H1 (cell line): ENCODE measurements at regions not wholly inside any gene's neighbourhood (a gene's known extent, or its start where the extent isn't known, plus 50 kb on each side); places are given as distances from the start of the nearest gene placed in this dataset.

Experiments
- CTCF ChIA-PET: fragments of 300-600 bp; sonication (Branson Sonifier 250); formaldehyde crosslinking; loops from one replicate; lab custom pipeline; 2021; ENCODE audit not compliant: partially characterized antibody; lab: Charles Lee
- POLR2A ChIA-PET: fragments of 300-600 bp; sonication (Branson Sonifier 250); formaldehyde crosslinking; loops from one replicate; lab custom pipeline; 2021; ENCODE audit warnings: inconsistent platforms; ENCODE audit not compliant: partially characterized antibody; lab: Charles Lee
- DNase-seq, 2 experiments: peaks; one replicate each; pipeline versions ENCODE4 v3.0.0 to v3.0.0-alpha.2; 2010 to 2022; ENCODE audit warnings: low spot score in 2 of 2, low read depth in 1 of 2, mixed read lengths in 1 of 2
- FAIRE-seq: peaks from 2 replicates; lab custom pipeline; 2011; peaks lifted over from hg19 to GRCh38; lab: Jason Lieb, UNC
- H2AFZ ChIP-seq: 2 replicates; pipeline ENCODE4 v1.8.1; 2012; ENCODE audit warnings: low read length, inconsistent platforms
- H2AK5ac ChIP-seq: 2 replicates; pipeline ENCODE4 v1.6.1; 2013; ENCODE audit warnings: low read depth, low read length
- H2BK120ac ChIP-seq: replicated peaks from 2 replicates; pipeline ENCODE3; 2013; ENCODE audit warnings: low read depth, low read length, inconsistent platforms
- H2BK12ac ChIP-seq: 2 replicates; pipeline ENCODE4 v1.6.1; 2013; ENCODE audit warnings: low read depth, low read length
- H2BK15ac ChIP-seq: 2 replicates; pipeline ENCODE4 v1.6.1; 2013; ENCODE audit warnings: low read length
- H2BK20ac ChIP-seq: 2 replicates; pipeline ENCODE4 v1.6.1; 2013; ENCODE audit warnings: low read length
- H2BK5ac ChIP-seq: 2 replicates; pipeline ENCODE4 v1.6.1; 2013; ENCODE audit warnings: low read depth, low read length
- H3K14ac ChIP-seq: 2 replicates; pipeline ENCODE4 v1.6.1; 2013; ENCODE audit warnings: inconsistent platforms; ENCODE audit not compliant: insufficient read length
- H3K18ac ChIP-seq: 2 replicates; pipeline ENCODE4 v1.6.1; 2013; ENCODE audit warnings: low read length; ENCODE audit errors: extremely low read depth
- H3K23ac ChIP-seq: 2 replicates; pipeline ENCODE4 v1.6.1; 2013; ENCODE audit warnings: inconsistent platforms; ENCODE audit not compliant: insufficient read length
- H3K23me2 ChIP-seq: 2 replicates; pipeline ENCODE4 v1.6.1; 2013; ENCODE audit warnings: low read depth, low read length
- H3K27ac ChIP-seq: 2 replicates; pipeline ENCODE4 v1.6.1; 2011; ENCODE audit warnings: low read depth, low read length, inconsistent platforms
- H3K27me3 ChIP-seq, 4 experiments: replicated peaks in 1 of 4; 1 replicate in 1 of 4; 2 replicates in 3 of 4; pipeline versions ENCODE4 v1.6.1 to v1.8.1; 2011 to 2013; ENCODE audit warnings: low read length in 3 of 4, mild to moderate bottlenecking in 3 of 4, inconsistent platforms in 2 of 4, mixed read lengths in 2 of 4, moderate library complexity in 1 of 4; ENCODE audit not compliant: control insufficient read depth in 3 of 4, insufficient read depth in 3 of 4; ENCODE audit errors: extremely low read depth in 1 of 4
- H3K36me3 ChIP-seq, 4 experiments: 2 replicates each; pipeline versions ENCODE4 v1.6.1 to v1.8.1; 2011 to 2013; ENCODE audit warnings: mild to moderate bottlenecking in 4 of 4, low read length in 3 of 4, moderate library complexity in 2 of 4, control low read depth in 1 of 4, inconsistent platforms in 1 of 4; ENCODE audit not compliant: insufficient read depth in 4 of 4, control insufficient read depth in 2 of 4
- H3K4ac ChIP-seq: replicated peaks from 2 replicates; pipeline ENCODE3; 2013; ENCODE audit warnings: low read length, low read depth, mixed read lengths, inconsistent platforms; ENCODE audit not compliant: insufficient read length
- H3K4me1 ChIP-seq, 4 experiments: replicated peaks in 1 of 4; 1 replicate in 1 of 4; 2 replicates in 3 of 4; pipeline versions ENCODE4 v1.6.1 to v1.8.1; 2011 to 2013; ENCODE audit warnings: low read length in 3 of 4, inconsistent platforms in 2 of 4, mixed read lengths in 1 of 4; ENCODE audit not compliant: insufficient read depth in 4 of 4, control insufficient read depth in 3 of 4
- H3K4me2 ChIP-seq, 2 experiments: 2 replicates each; pipeline versions ENCODE4 v1.6.1 to v1.8.1; 2011 to 2013; ENCODE audit warnings: low read depth in 2 of 2, low read length in 2 of 2, control low read depth in 1 of 2, inconsistent platforms in 1 of 2, mild to moderate bottlenecking in 1 of 2; ENCODE audit not compliant: insufficient read depth in 1 of 2
- H3K4me3 ChIP-seq, 4 experiments: fragments of 200-600, 300-600 bp in 1 of 4; sonication (generic), shearing (Covaris generic), sonication (Bioruptor Twin) in 1 of 4; 2 replicates each; pipeline versions ENCODE4 v1.5.1 to v1.8.1; 2011 to 2016; ENCODE audit warnings: low read length in 4 of 4, low read depth in 3 of 4, control low read depth in 2 of 4, inconsistent platforms in 2 of 4, mild to moderate bottlenecking in 2 of 4, mixed read lengths in 1 of 4, moderate library complexity in 1 of 4; ENCODE audit not compliant: insufficient read depth in 2 of 4; ENCODE audit errors: extremely low read depth in 1 of 4
- H3K56ac ChIP-seq: replicated peaks from 2 replicates; pipeline ENCODE3; 2013; ENCODE audit warnings: low read depth, mild to moderate bottlenecking, mixed read lengths, low read length, inconsistent platforms; ENCODE audit not compliant: insufficient read length
- H3K79me1 ChIP-seq: 2 replicates; pipeline ENCODE4 v1.6.1; 2013; ENCODE audit warnings: low read depth, low read length, control low read depth
- H3K79me2 ChIP-seq, 2 experiments: 2 replicates each; pipeline versions ENCODE4 v1.6.1 to v1.8.1; 2012 to 2013; ENCODE audit warnings: low read length in 2 of 2, mild to moderate bottlenecking in 2 of 2, inconsistent platforms in 1 of 2; ENCODE audit not compliant: insufficient read depth in 2 of 2, control insufficient read depth in 1 of 2
- H3K9ac ChIP-seq, 4 experiments: replicated peaks in 1 of 4; 1 replicate in 1 of 4; 2 replicates in 3 of 4; pipeline versions ENCODE4 v1.6.1 to v1.8.1; 2011 to 2013; ENCODE audit warnings: low read depth in 3 of 4, low read length in 3 of 4, control low read depth in 2 of 4, mild to moderate bottlenecking in 2 of 4, moderate library complexity in 2 of 4, inconsistent platforms in 1 of 4; ENCODE audit errors: extremely low read depth in 1 of 4
- H3K9me3 ChIP-seq, 2 experiments: 2 replicates each; pipeline versions ENCODE4 v1.6.1 to v1.8.1; 2012 to 2013; ENCODE audit warnings: mild to moderate bottlenecking in 2 of 2, moderate library complexity in 2 of 2, control low read depth in 1 of 2, inconsistent platforms in 1 of 2, low read depth in 1 of 2, low read length in 1 of 2, mixed read lengths in 1 of 2; ENCODE audit not compliant: insufficient read depth in 2 of 2
- H4K20me1 ChIP-seq, 2 experiments: replicated peaks in 1 of 2; 2 replicates each; pipeline versions ENCODE3 to v1.8.1; 2011 to 2013; ENCODE audit warnings: inconsistent platforms in 2 of 2, low read length in 2 of 2, mild to moderate bottlenecking in 1 of 2; ENCODE audit not compliant: insufficient read depth in 2 of 2, control insufficient read depth in 1 of 2
- H4K5ac ChIP-seq: 2 replicates; pipeline ENCODE4 v1.6.1; 2013; ENCODE audit warnings: low read length, low read depth, mixed read lengths, inconsistent platforms; ENCODE audit not compliant: insufficient read length
- H4K8ac ChIP-seq: 2 replicates; pipeline ENCODE4 v1.8.0; 2013; ENCODE audit warnings: mild to moderate bottlenecking, moderate library complexity, low read length, inconsistent platforms; ENCODE audit not compliant: insufficient read depth; ENCODE audit errors: extremely low read depth
- H4K91ac ChIP-seq: replicated peaks from 2 replicates; pipeline ENCODE3; 2013; ENCODE audit warnings: low read length, mixed read lengths, inconsistent platforms; ENCODE audit not compliant: insufficient read length
- BRCA1 ChIP-seq: IDR thresholded peaks from 2 replicates; pipeline ENCODE4 v1.6.1; 2012; ENCODE audit warnings: low read depth, low read length, improper control_type of control experiment
- POLR2AphosphoS5 ChIP-seq: IDR thresholded peaks from 2 replicates; pipeline ENCODE4 v1.6.1; 2011; ENCODE audit warnings: low read depth, low read length
- RXRA ChIP-seq: IDR thresholded peaks from 2 replicates; pipeline ENCODE4 v1.6.1; 2011; ENCODE audit warnings: low read depth, mild to moderate bottlenecking, low read length, moderate library complexity; ENCODE audit not compliant: insufficient read depth
- SIRT6 ChIP-seq: IDR thresholded peaks from one replicate; pipeline ENCODE4 v1.7.1; 2012; ENCODE audit warnings: low read length, inconsistent platforms
- SP4 ChIP-seq: IDR thresholded peaks from 2 replicates; pipeline ENCODE4 v1.6.1; 2012; ENCODE audit warnings: low read length, inconsistent platforms
- YY1 ChIP-seq: IDR thresholded peaks from 2 replicates; pipeline ENCODE4 v1.6.1; 2011; ENCODE audit warnings: low read depth, mild to moderate bottlenecking, low read length
- WGBS, 2 experiments: shearing (Covaris generic) in 1 of 2; methylation state at CpG; one replicate each; pipeline versions ENCODE4 v1.1.6 to v1.1.7; 2013 to 2015; ENCODE audit warnings: low lambda C conversion rate in 2 of 2, mixed read lengths in 2 of 2, inconsistent platforms in 1 of 2, low coverage in 1 of 2, missing lambda C conversion rate in 1 of 2; ENCODE audit not compliant: insufficient replicate concordance in 2 of 2, insufficient coverage in 1 of 2, insufficient read length in 1 of 2; ENCODE audit errors: extremely low coverage in 1 of 2, missing lambda C conversion rate in 1 of 2; 5-methylcytosine and 5-hydroxymethylcytosine counted together

DNA sequence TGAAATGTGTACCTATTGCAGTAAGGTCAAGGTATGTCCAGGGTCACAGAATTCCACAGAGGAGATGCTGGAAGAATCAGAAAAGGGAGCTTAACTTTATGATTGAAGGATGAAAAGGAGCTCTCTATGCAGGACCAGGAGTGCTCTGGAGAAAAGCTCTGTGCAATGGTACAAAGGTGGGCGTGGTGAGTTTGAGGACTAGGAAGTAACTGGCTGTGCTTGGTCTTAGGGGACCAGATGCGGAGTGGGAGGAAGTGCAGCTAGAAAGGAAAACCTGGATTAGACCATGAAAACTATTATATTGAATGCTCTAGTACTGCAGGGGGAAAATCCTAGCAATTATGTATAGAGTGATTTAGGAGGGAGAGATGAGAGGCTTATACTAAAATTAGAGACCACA lies 56.8 kb downstream of the BTG1 start:
- Histone ChIP-seq H3K4me3 (no peak overlapping the region), H2BK120ac (no peak overlapping the region), H3K79me2 (no peaks in the 10 kb centered on the region), H3K14ac (no peak overlapping the region), H2AFZ (no peak overlapping the region), H2BK12ac (no peak overlapping the region), H4K5ac (no peak overlapping the region), H3K79me1 (no peaks in the 10 kb centered on the region; the same call in 1 of the 2 replicates), H3K56ac (no peak overlapping the region), H3K27me3 (no peaks in the 10 kb centered on the region), H3K18ac (no peak overlapping the region), H4K8ac (no peak overlapping the region), H3K4me1 (no peaks in the 10 kb centered on the region), H3K4ac (no peak overlapping the region), H2BK5ac (no peak overlapping the region), H2BK15ac (no peak overlapping the region), H2AK5ac (no peak overlapping the region), H3K9me3 (no peaks in the 10 kb centered on the region), H3K27ac (no peak overlapping the region), H2BK20ac (no peak overlapping the region), H3K9ac (no peak overlapping the region), H3K23ac (no peak overlapping the region), H4K20me1 (no peaks in the 10 kb centered on the region), H3K4me2 (no peak overlapping the region), H3K23me2 (no peaks in the 10 kb centered on the region), H3K36me3 (no peaks in the 10 kb centered on the region), H4K91ac (no peak overlapping the region)
- DNase-seq (no peak), FAIRE-seq (no peak)
- CTCF ChIA-PET = interaction anchor here (0.9 to 2.0 kb wide), 3 partner anchors 9 to 517 kb away, joined by 3 to 5 read pairs (median 5); no protein-coding TSS in a partner anchor
- WGBS, 2 experiments = 86% methylated on average over 2 of the region's 2 CpGs; no CpG with 5 or more reads in 1 of the 2 experiments
- POLR2A ChIA-PET = interaction anchor here (0.6 to 3.5 kb wide), 3 partner anchors 56 to 1375 kb away, joined by 3 to 19 read pairs (median 3); partner anchors contain the start of gene BTG1
- TF ChIP-seq SIRT6 = no peak
- TF ChIP-seq POLR2AphosphoS5 = no peak
- no peak for TF ChIP-seq SP4
- TF ChIP-seq RXRA = no peak
- no peak for TF ChIP-seq BRCA1
- TF ChIP-seq YY1 = no peak
